Gastroesophageal sphincter (tissue), 3 donors: ENCODE measurements at regions not wholly inside any gene's neighbourhood (a gene's known extent, or its start where the extent isn't known, plus 50 kb on each side); places are given as distances from the start of the nearest gene placed in this dataset.

Experiments
- CTCF ChIP-seq, 4 experiments: fragments of 200-600 bp in 2 of 4; fragments of 450-650 bp in 2 of 4; sonication (generic) in 1 of 4; IDR thresholded peaks; one replicate each; pipeline ENCODE4 v1.5.1; 2017 to 2019; ENCODE audit warnings: antibody characterized with exemption in 4 of 4, mild to moderate bottlenecking in 2 of 4, moderate library complexity in 2 of 4
- POLR2A ChIP-seq, 2 donors: fragments of 450-650 bp; IDR thresholded peaks; one replicate each; pipeline ENCODE4 v1.6.1; 2017; ENCODE audit warnings: antibody characterized with exemption in 2 of 2, mild to moderate bottlenecking in 2 of 2, moderate library complexity in 1 of 2
- POLR2AphosphoS5 ChIP-seq: sonication (generic); formaldehyde crosslinking; IDR thresholded peaks from one replicate; pipeline ENCODE4 v1.6.1; 2017; ENCODE audit warnings: antibody characterized with exemption

DNA sequence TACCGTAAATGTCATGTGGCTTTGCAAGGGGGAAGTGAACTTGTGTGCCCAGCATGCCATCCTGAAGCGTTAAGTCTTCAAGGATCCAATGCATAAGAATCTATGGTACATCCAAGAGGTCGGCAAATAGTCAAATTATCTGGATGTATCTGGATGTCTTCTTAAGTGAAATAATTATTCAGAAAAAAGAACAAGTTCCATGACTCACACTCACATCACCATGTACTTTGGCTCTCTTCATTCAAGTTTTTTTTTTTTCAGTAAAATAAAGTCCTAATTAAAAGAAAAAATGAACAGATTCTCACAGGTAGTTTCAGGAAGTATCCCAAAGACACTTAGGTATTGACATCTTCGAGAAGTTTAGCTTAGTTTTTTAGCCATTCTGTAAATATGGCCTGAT is 62.7 kb upstream of the MEGF10 start:
- TF ChIP-seq POLR2AphosphoS5: no peak
- no peak for TF ChIP-seq POLR2A (IDR thresholded peaks at IDR 0.05)
- no peak for TF ChIP-seq CTCF (IDR thresholded peaks at IDR 0.05)
